ENCODE measurements at regions not wholly inside any gene's neighbourhood (a gene's known extent, or its start where the extent isn't known, plus 50 kb on each side); places are given as distances from the start of the nearest gene placed in this dataset.

DNA sequence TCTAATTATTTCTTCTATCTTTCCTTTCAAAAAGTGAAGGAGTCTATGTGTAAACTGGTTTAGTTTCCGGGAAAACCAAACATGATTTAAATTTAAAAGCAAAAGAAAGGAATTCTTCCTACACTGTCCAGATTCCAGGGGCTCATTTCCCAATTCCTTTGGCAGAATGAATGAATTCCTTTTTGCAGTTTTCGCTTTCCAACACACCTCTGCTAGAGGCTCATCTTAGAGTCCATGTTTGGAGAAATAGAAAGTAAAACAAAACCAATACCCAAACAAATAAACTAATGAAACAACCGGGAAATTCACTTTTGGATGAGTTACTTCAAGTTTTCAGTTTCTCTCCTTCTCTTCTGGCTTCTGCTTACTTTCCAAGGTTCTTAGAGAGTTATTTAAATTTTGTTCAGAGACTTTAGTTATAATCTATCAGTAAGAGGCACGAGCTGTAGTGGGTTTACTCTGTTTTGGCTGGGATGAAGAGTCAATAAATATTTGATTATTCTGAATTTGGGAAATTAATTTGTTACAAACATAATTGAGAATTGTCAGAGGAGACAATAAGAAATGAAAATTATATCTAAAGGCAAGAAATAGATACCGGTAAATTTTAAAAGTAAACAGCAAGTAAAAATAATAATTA, 365.0 kb upstream of the CDH9 start:
- DNase-seq (ENCODE audit: low spot score): no peak
- TF ChIP-seq, protein P1, sequence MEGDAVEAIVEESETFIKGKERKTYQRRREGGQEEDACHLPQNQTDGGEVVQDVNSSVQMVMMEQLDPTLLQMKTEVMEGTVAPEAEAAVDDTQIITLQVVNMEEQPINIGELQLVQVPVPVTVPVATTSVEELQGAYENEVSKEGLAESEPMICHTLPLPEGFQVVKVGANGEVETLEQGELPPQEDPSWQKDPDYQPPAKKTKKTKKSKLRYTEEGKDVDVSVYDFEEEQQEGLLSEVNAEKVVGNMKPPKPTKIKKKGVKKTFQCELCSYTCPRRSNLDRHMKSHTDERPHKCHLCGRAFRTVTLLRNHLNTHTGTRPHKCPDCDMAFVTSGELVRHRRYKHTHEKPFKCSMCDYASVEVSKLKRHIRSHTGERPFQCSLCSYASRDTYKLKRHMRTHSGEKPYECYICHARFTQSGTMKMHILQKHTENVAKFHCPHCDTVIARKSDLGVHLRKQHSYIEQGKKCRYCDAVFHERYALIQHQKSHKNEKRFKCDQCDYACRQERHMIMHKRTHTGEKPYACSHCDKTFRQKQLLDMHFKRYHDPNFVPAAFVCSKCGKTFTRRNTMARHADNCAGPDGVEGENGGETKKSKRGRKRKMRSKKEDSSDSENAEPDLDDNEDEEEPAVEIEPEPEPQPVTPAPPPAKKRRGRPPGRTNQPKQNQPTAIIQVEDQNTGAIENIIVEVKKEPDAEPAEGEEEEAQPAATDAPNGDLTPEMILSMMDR (IDR thresholded peaks at IDR 0.05; ENCODE audit: extremely low read depth, insufficient read depth, missing control alignments): no peak
- in situ Hi-C loops (cut with MboI; ENCODE audit: low pct_unique_long_range_greater_than_20kb, low sequenced_read_pairs, unreplicated experiment): no loop called here

DNA sequence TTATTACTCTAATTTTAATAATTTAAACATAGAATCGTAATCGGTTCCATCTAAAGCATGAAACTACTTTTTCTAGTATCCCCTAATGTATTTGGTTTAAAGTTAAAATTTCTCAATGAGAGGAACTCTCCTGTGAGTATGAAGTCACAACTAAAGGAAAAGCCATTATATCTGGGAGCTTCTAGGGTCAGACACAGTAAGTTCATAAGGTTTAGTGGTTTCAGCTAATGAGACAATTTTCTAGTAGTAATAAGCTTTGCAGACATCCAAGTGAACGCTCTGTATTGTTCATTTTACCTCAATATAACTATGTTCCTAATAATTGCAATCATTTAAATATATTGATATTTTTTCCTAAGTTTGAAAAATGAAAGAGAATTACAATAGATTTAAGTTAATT, 364.4 kb upstream of the CDH9 start:
- in situ Hi-C loops (cut with MboI; ENCODE audit: low pct_unique_long_range_greater_than_20kb, low sequenced_read_pairs, unreplicated experiment): no loop called here
- DNase-seq (ENCODE audit: low spot score): no peak
- TF ChIP-seq, protein P1 (IDR thresholded peaks at IDR 0.05; ENCODE audit: extremely low read depth, insufficient read depth, missing control alignments): no peak

DNA sequence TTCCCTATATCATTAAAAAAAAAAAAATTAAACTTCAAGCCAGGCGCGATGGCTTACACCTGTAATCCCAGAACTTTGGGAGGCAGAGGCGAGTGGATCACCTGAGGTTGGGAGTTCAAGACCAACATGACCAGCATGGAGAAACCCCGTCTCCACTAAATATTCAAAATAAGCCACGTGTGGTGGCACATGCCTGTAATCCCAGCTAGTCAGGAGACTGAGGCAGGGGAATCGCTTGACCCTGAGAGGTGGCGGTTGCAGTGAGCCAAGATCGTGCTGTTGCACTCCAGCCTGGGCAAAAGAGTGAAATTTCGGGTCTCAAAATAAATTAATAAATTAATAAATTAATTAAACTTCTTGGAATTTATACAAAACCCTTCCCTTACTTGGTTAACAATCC, 358.6 kb upstream of the CDH9 start:
- DNase-seq (ENCODE audit: low spot score): no peak
- in situ Hi-C loops (cut with MboI; ENCODE audit: low pct_unique_long_range_greater_than_20kb, low sequenced_read_pairs, unreplicated experiment): no loop called here
- TF ChIP-seq, protein P1 (IDR thresholded peaks at IDR 0.05; ENCODE audit: extremely low read depth, insufficient read depth, missing control alignments): no peak

DNA sequence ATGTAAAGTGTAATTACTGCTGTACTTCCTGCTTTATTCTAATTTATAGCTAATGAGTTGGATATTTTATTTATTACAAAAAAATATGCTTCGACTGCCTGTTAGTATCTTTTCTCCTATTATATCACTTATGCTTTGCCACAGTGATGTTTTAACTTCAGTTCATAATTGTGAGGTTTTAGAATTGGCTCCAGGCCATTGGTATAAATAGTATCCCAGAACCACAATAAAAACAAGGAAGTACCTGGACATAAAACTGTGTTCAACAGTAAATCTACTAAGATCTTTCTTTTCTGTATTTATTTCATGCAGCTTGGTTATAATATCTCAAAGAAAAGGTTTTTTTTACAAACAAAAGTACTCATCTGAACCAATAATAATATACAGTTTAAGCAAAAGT, 354.3 kb upstream of the CDH9 start:
- in situ Hi-C loops (cut with MboI; ENCODE audit: low pct_unique_long_range_greater_than_20kb, low sequenced_read_pairs, unreplicated experiment): no loop called here
- TF ChIP-seq, protein P1 (IDR thresholded peaks at IDR 0.05; ENCODE audit: extremely low read depth, insufficient read depth, missing control alignments): no peak
- no peak for DNase-seq (ENCODE audit: low spot score)

DNA sequence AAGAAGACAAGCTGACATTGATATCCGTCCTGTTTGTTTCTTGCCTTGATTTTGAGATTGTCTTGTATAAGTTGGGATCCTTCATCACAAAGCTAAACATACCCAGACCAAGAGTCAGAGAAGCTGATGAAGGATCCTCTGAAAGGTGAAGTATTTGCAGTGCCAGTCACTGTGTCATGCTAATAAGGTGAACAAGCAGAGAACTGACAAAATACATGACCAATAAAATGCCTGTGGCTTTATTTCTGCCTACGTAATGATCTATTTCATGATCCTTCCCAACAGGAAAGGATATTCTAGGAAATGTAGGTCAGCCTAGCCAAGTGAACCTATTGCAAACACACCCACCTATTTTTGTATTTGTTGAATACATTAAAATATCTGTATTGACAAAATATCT, 351.3 kb upstream of the CDH9 start:
- in situ Hi-C loops (cut with MboI; ENCODE audit: low pct_unique_long_range_greater_than_20kb, low sequenced_read_pairs, unreplicated experiment): no loop called here
- no peak for DNase-seq (ENCODE audit: low spot score)
- TF ChIP-seq, protein P1 (IDR thresholded peaks at IDR 0.05; ENCODE audit: extremely low read depth, insufficient read depth, missing control alignments): no peak

DNA sequence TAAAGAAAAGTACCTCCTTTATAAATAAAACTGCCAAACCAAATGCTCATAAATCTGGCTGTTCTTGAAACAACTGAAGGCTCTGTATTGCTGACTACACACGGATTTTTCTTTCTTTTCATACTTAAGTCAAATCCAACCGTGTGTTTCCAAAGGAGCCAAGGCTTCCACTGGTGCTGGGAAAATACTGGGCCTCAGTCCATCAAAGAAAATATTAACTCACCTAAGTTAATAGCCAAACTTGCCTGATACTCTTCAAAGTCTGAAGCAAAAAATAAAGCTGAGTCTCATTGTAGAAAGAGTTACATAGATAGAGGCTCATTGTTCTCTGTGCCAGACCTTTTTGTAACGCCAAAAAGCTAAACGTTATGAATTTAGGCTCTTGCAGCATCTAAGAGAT, 350.4 kb upstream of the CDH9 start:
- DNase-seq (ENCODE audit: low spot score): no peak
- in situ Hi-C loops (cut with MboI; ENCODE audit: low pct_unique_long_range_greater_than_20kb, low sequenced_read_pairs, unreplicated experiment): no loop called here
- TF ChIP-seq, protein P1 (IDR thresholded peaks at IDR 0.05; ENCODE audit: extremely low read depth, insufficient read depth, missing control alignments): no peak
